OCI-LY7 (cell line): ENCODE measurements at regions not wholly inside any gene's neighbourhood (a gene's known extent, or its start where the extent isn't known, plus 50 kb on each side); places are given as distances from the start of the nearest gene placed in this dataset.

Experiments
- BruUV-seq: library from RNA; stranded (reverse); fragments of 400-500 nt; replicated peaks from 2 replicates; lab custom pipeline; 2021; lab: Mats Ljungman, UMichigan
- CTCF ChIA-PET: fragments of 300-600 bp; sonication (Branson Sonifier 250); formaldehyde crosslinking; loops from one replicate; lab custom pipeline; 2022; ENCODE audit warnings: antibody characterized with exemption; ENCODE audit not compliant: unreplicated experiment; lab: Charles Lee
- POLR2A ChIA-PET: fragments of 300-600 bp; sonication (Branson Sonifier 250); formaldehyde crosslinking; loops from one replicate; lab custom pipeline; 2022; ENCODE audit warnings: antibody characterized with exemption; lab: Charles Lee
- DNase-seq: peaks from one replicate; pipeline ENCODE4 v3.0.0-alpha.2; 2015; ENCODE audit warnings: low spot score
- H2AFZ ChIP-seq: fragments of 200-600 bp; sonication (generic), shearing (Covaris generic); 2 replicates; pipeline ENCODE4 v1.6.1; 2014; ENCODE audit warnings: mild to moderate bottlenecking, antibody characterized with exemption, low read length, moderate library complexity
- H3K27ac ChIP-seq: fragments of 200-600 bp; sonication (generic); 2 replicates; pipeline ENCODE4 v1.5.1; 2014; ENCODE audit warnings: mixed run types, low read depth, mild to moderate bottlenecking, moderate library complexity, low read length, inconsistent platforms; ENCODE audit not compliant: poor library complexity, severe bottlenecking
- H3K36me3 ChIP-seq: fragments of 200-600 bp; sonication (generic); 2 replicates; pipeline ENCODE4 v1.6.1; 2014; ENCODE audit warnings: mild to moderate bottlenecking, antibody characterized with exemption, low read length, moderate library complexity, mixed read lengths; ENCODE audit not compliant: insufficient read depth
- H3K4me1 ChIP-seq: fragments of 200-600 bp; sonication (generic); 2 replicates; pipeline ENCODE4 v1.5.1; 2014; ENCODE audit warnings: mild to moderate bottlenecking, low read length; ENCODE audit not compliant: insufficient read depth, poor library complexity, severe bottlenecking
- H3K4me2 ChIP-seq: fragments of 200-600 bp; sonication (generic); 2 replicates; pipeline ENCODE4 v1.6.1; 2014; ENCODE audit warnings: mild to moderate bottlenecking, low read length
- H3K4me3 ChIP-seq: fragments of 200-600 bp; sonication (generic); 2 replicates; pipeline ENCODE4 v1.5.1; 2014; ENCODE audit warnings: mild to moderate bottlenecking, low read depth, low read length; ENCODE audit not compliant: poor library complexity, severe bottlenecking
- H3K79me2 ChIP-seq: fragments of 200-600 bp; sonication (generic); 2 replicates; pipeline ENCODE4 v1.6.1; 2016; ENCODE audit warnings: low read depth, mild to moderate bottlenecking, low read length, moderate library complexity, mixed read lengths; ENCODE audit not compliant: insufficient read depth
- H3K9me2 ChIP-seq: fragments of 200-600 bp; sonication (generic); 2 replicates; pipeline ENCODE4 v1.6.1; 2016; ENCODE audit warnings: mild to moderate bottlenecking, low read length, mixed read lengths; ENCODE audit not compliant: insufficient read depth
- H3K9me3 ChIP-seq: fragments of 200-600 bp; sonication (generic); 2 replicates; pipeline ENCODE4 v1.6.1; 2014; ENCODE audit warnings: mild to moderate bottlenecking, mixed run types, low read length, mixed read lengths
- H4K20me1 ChIP-seq: fragments of 200-600 bp; sonication (generic); 2 replicates; pipeline ENCODE4 v1.6.1; 2014; ENCODE audit warnings: mild to moderate bottlenecking, antibody characterized with exemption, low read length, moderate library complexity, mixed read lengths; ENCODE audit not compliant: insufficient read depth
- CTCF ChIP-seq: fragments of 200-600 bp; sonication (generic); conservative IDR thresholded peaks from 2 replicates; pipeline ENCODE4 v1.5.1; 2014; ENCODE audit warnings: mild to moderate bottlenecking, antibody characterized with exemption, low read length, moderate library complexity, mixed read lengths
- EZH2phosphoT487 ChIP-seq: fragments of 200-600 bp; sonication (generic); IDR thresholded peaks from 2 replicates; pipeline ENCODE4 v1.6.1; 2018; ENCODE audit warnings: low read depth, borderline replicate concordance, mild to moderate bottlenecking, mixed run types, antibody characterized with exemption, low read length, moderate library complexity, mixed read lengths
- intact Hi-C: fragments of 100-400 bp; cut with micrococcal nuclease; formaldehyde crosslinking; loops from one replicate; pipeline ENCODE4 v1.10.0; 2022; ENCODE audit not compliant: unreplicated experiment

GRCh38 chr1:78760858-78761257, 111.2 kb downstream of the IFI44 start:
- Histone ChIP-seq H3K79me2 (no peaks in the 10 kb centered on the region), H3K36me3 (no peaks in the 10 kb centered on the region), H3K4me1 (no peaks in the 10 kb centered on the region), H3K4me3 (no peak overlapping the region), H3K9me3 (no peaks in the 10 kb centered on the region), H3K4me2 (no peak overlapping the region), H3K27ac (no peak overlapping the region), H4K20me1 (no peaks in the 10 kb centered on the region), H2AFZ (no peak overlapping the region), H3K9me2 (no peaks in the 10 kb centered on the region)
- ChIA-PET POLR2A (no interaction called here), CTCF (no interaction called here)
- BruUV-seq, result no TSS peak
- TF ChIP-seq CTCF, result no peak
- no peak for TF ChIP-seq EZH2phosphoT487
- DNase-seq, result no peak
- intact Hi-C loops, result no loop called here

- Histone ChIP-seq H3K4me1 (no peaks in the 10 kb centered on the region), H3K27ac (no peak overlapping the region), H3K36me3 (no peaks in the 10 kb centered on the region), H3K4me2 (no peak overlapping the region), H3K79me2 (no peaks in the 10 kb centered on the region), H3K9me3 (no peaks in the 10 kb centered on the region), H3K9me2 (no peaks in the 10 kb centered on the region), H2AFZ (no peak overlapping the region), H3K4me3 (no peak overlapping the region), H4K20me1 (no peaks in the 10 kb centered on the region)
- ChIA-PET POLR2A (interaction anchor here (0.6 kb wide), 1 partner anchor 625 kb away, joined by 3 read pairs; no protein-coding TSS in a partner anchor), CTCF (no interaction called here)
- no TSS peak for BruUV-seq
- intact Hi-C loops, result no loop called here
- DNase-seq, result no peak
- TF ChIP-seq EZH2phosphoT487 (no peak), CTCF (no peak)
Observed at GRCh38 chr1:78762113-78762512, 112.5 kb downstream of the IFI44 start.

- no peak for DNase-seq
- Histone ChIP-seq H3K27ac (no peak overlapping the region), H3K36me3 (no peaks in the 10 kb centered on the region), H3K9me3 (no peaks in the 10 kb centered on the region), H3K9me2 (no peaks in the 10 kb centered on the region), H3K79me2 (no peaks in the 10 kb centered on the region), H4K20me1 (no peaks in the 10 kb centered on the region), H2AFZ (no peak overlapping the region), H3K4me3 (no peak overlapping the region), H3K4me1 (no peaks in the 10 kb centered on the region), H3K4me2 (no peak overlapping the region)
- intact Hi-C loops, result no loop called here
- TF ChIP-seq CTCF (no peak), EZH2phosphoT487 (no peak)
- CTCF ChIA-PET, result no interaction called here
- POLR2A ChIA-PET, result no interaction called here
- no TSS peak for BruUV-seq
Observed at GRCh38 chr1:78765489-78765888, 115.9 kb downstream of the IFI44 start.
